ENCODE measurements at regions not wholly inside any gene's neighbourhood (a gene's known extent, or its start where the extent isn't known, plus 50 kb on each side); places are given as distances from the start of the nearest gene placed in this dataset.
"Not testable (repeated sequence)": the region's sequence is repeated elsewhere in the genome, so short reads cannot be mapped to it uniquely, and the experiment has no call there.

DNA sequence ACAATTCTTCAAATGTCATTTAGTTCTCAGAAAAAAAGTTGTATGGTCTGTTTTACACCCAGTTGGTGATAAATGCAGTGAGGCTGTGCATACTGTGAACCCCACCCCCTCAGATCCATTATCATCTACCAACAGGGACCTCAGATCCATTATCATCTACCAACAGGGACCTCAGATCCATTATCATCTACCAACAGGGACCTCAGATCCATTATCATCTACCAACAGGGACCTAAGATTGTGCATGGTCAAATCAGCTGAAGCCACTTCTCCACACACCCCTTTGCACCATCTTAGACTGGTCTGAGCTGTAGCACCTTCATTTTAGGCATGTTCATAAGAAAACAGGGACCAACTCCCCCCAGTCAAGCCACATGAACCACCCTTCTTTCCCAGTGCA lies 358.4 kb downstream of the FBXW7 start:
- TF ChIP-seq, protein P1, sequence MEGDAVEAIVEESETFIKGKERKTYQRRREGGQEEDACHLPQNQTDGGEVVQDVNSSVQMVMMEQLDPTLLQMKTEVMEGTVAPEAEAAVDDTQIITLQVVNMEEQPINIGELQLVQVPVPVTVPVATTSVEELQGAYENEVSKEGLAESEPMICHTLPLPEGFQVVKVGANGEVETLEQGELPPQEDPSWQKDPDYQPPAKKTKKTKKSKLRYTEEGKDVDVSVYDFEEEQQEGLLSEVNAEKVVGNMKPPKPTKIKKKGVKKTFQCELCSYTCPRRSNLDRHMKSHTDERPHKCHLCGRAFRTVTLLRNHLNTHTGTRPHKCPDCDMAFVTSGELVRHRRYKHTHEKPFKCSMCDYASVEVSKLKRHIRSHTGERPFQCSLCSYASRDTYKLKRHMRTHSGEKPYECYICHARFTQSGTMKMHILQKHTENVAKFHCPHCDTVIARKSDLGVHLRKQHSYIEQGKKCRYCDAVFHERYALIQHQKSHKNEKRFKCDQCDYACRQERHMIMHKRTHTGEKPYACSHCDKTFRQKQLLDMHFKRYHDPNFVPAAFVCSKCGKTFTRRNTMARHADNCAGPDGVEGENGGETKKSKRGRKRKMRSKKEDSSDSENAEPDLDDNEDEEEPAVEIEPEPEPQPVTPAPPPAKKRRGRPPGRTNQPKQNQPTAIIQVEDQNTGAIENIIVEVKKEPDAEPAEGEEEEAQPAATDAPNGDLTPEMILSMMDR (conservative IDR thresholded peaks at IDR 0.05; ENCODE audit: low read length): not testable (repeated sequence)
- TF ChIP-seq EZH2phosphoT487 (IDR thresholded peaks at IDR 0.05; ENCODE audit: borderline replicate concordance): not testable (repeated sequence)

Measured in Loucy (cell line).